Ovary (tissue), 3 donors: ENCODE measurements at regions not wholly inside any gene's neighbourhood (a gene's known extent, or its start where the extent isn't known, plus 50 kb on each side); places are given as distances from the start of the nearest gene placed in this dataset.
"Not testable (repeated sequence)": the region's sequence is repeated elsewhere in the genome, so short reads cannot be mapped to it uniquely, and the experiment has no call there.

ENCODE experiments used
- EP300 ChIP-seq: sonication (generic); formaldehyde crosslinking; IDR thresholded peaks from one replicate; pipeline ENCODE4 v1.6.1; 2017; ENCODE audit warnings: antibody characterized with exemption
- POLR2A ChIP-seq: fragments of 450-650 bp; IDR thresholded peaks from one replicate; pipeline ENCODE4 v1.6.1; 2017; ENCODE audit warnings: antibody characterized with exemption, mild to moderate bottlenecking, moderate library complexity
- TF ChIP-seq, protein P1 (sequence below), 3 donors: fragments of 450-650 bp in 2 of 3; fragments of 200-600 bp in 1 of 3; IDR thresholded peaks; one replicate each; pipeline versions ENCODE4 v1.5.1 to v1.8.0; 2016 to 2022; ENCODE audit warnings: antibody characterized with exemption in 3 of 3, mild to moderate bottlenecking in 1 of 3
- donor health status: DM: no; HTN: no; CAD: no.

DNA sequence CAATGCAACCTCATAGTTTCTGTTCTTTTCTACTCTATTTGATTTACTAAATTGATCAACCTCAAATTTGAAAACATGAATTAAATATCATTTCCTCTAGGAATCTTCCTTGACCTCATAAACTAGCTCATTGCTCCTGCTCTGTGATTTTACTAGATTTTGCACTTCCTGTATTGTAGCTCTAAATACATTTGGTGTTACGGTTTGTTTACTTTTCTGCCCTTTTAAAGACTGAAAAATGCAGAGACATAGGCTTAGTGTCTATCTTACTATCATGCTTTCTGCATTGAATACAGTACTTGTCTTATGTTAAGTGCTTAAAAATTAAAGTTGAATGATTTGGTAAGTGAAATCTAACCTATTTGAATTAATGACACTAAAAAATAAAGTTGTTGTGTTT lies 412.1 kb downstream of the CCER1 start:
- TF ChIP-seq POLR2A, EP300: not testable (repeated sequence)
- TF ChIP-seq, protein P1, sequence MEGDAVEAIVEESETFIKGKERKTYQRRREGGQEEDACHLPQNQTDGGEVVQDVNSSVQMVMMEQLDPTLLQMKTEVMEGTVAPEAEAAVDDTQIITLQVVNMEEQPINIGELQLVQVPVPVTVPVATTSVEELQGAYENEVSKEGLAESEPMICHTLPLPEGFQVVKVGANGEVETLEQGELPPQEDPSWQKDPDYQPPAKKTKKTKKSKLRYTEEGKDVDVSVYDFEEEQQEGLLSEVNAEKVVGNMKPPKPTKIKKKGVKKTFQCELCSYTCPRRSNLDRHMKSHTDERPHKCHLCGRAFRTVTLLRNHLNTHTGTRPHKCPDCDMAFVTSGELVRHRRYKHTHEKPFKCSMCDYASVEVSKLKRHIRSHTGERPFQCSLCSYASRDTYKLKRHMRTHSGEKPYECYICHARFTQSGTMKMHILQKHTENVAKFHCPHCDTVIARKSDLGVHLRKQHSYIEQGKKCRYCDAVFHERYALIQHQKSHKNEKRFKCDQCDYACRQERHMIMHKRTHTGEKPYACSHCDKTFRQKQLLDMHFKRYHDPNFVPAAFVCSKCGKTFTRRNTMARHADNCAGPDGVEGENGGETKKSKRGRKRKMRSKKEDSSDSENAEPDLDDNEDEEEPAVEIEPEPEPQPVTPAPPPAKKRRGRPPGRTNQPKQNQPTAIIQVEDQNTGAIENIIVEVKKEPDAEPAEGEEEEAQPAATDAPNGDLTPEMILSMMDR (IDR thresholded peaks at IDR 0.05) = not testable (repeated sequence)
